Endothelial cell of umbilical vein (primary cell): ENCODE measurements at regions not wholly inside any gene's neighbourhood (a gene's known extent, or its start where the extent isn't known, plus 50 kb on each side); places are given as distances from the start of the nearest gene placed in this dataset.

Experiments used
- BruUV-seq: library from RNA; stranded (reverse); fragments of 400-500 nt; replicated peaks from 2 replicates; lab custom pipeline; 2021; lab: Mats Ljungman, UMichigan
- CTCF ChIA-PET: fragments of 300-600, 350-600 bp; sonication (Branson Sonifier 250); formaldehyde crosslinking; loops from one replicate; lab custom pipeline; 2021; ENCODE audit warnings: antibody characterized with exemption, inconsistent platforms; lab: Charles Lee
- POLR2A ChIA-PET: fragments of 300-600, 350-600 bp; sonication (Branson Sonifier 250); formaldehyde crosslinking; loops from one replicate; lab custom pipeline; 2021; ENCODE audit warnings: antibody characterized with exemption, inconsistent platforms; lab: Charles Lee
- DNase-seq: peaks from one replicate; pipeline ENCODE4 v3.0.0-alpha.2; 2011; ENCODE audit warnings: low read depth, low spot score
- FAIRE-seq: peaks from 2 replicates; lab custom pipeline; 2011; peaks lifted over from hg19 to GRCh38; lab: Jason Lieb, UNC
- H2AFZ ChIP-seq: 2 replicates; pipeline ENCODE4 v1.6.0; 2012; ENCODE audit warnings: low read depth, low read length, control low read depth, inconsistent platforms
- H3K27ac ChIP-seq: 2 replicates; pipeline ENCODE4 v1.5.1; 2011; ENCODE audit warnings: low read depth, mild to moderate bottlenecking, control low read depth, low read length, moderate library complexity; ENCODE audit not compliant: insufficient read depth
- H3K27me3 ChIP-seq, 2 experiments: 2 replicates each; pipeline versions ENCODE4 v1.6.0 to v1.6.1; 2011; ENCODE audit warnings: low read length in 2 of 2, mixed read lengths in 1 of 2; ENCODE audit not compliant: control insufficient read depth in 2 of 2, insufficient read depth in 2 of 2
- H3K36me3 ChIP-seq, 2 experiments: 2 replicates in 1 of 2; 3 replicates in 1 of 2; pipeline ENCODE4 v1.5.1; 2011; ENCODE audit warnings: low read length in 2 of 2, mild to moderate bottlenecking in 1 of 2, moderate library complexity in 1 of 2; ENCODE audit not compliant: control insufficient read depth in 2 of 2, insufficient read depth in 2 of 2; ENCODE audit errors: extremely low read depth in 1 of 2
- H3K4me1 ChIP-seq: 3 replicates; pipeline ENCODE4 v1.5.1; 2011; ENCODE audit warnings: mild to moderate bottlenecking, low read length; ENCODE audit not compliant: control insufficient read depth, insufficient read depth; ENCODE audit errors: extremely low read depth
- H3K4me2 ChIP-seq: 2 replicates; pipeline ENCODE4 v1.6.1; 2011; ENCODE audit warnings: low read length, control low read depth, mixed read lengths; ENCODE audit not compliant: insufficient read depth
- H3K4me3 ChIP-seq, 3 experiments: fragments of 200-600 bp in 1 of 3; sonication (generic), shearing (Covaris generic) in 1 of 3; replicated peaks in 1 of 3; 2 replicates each; pipeline ENCODE4 v1.5.1; 2011 to 2016; ENCODE audit warnings: control low read depth in 3 of 3, low read length in 3 of 3, mild to moderate bottlenecking in 2 of 3, inconsistent platforms in 1 of 3, low read depth in 1 of 3, moderate library complexity in 1 of 3; ENCODE audit not compliant: insufficient read depth in 1 of 3
- H3K79me2 ChIP-seq: 2 replicates; pipeline ENCODE4 v1.6.0; 2012; ENCODE audit warnings: low read length, inconsistent platforms; ENCODE audit not compliant: control insufficient read depth, insufficient read depth
- H3K9ac ChIP-seq: replicated peaks from 2 replicates; pipeline ENCODE3; 2011; ENCODE audit warnings: low read length, control low read depth; ENCODE audit not compliant: insufficient read depth; ENCODE audit errors: extremely low read depth
- H3K9me1 ChIP-seq: replicated peaks from 3 replicates; pipeline ENCODE4 v1.6.0; 2011; ENCODE audit warnings: mild to moderate bottlenecking, low read length; ENCODE audit not compliant: control insufficient read depth, insufficient read depth; ENCODE audit errors: extremely low read depth
- H3K9me3 ChIP-seq: replicated peaks from 2 replicates; pipeline ENCODE4 v1.5.1; 2012; ENCODE audit warnings: low read length, inconsistent platforms; ENCODE audit not compliant: control insufficient read depth, insufficient read depth
- H4K20me1 ChIP-seq: replicated peaks from 2 replicates; pipeline ENCODE3; 2011; ENCODE audit warnings: mild to moderate bottlenecking, low read length; ENCODE audit not compliant: control insufficient read depth, insufficient read depth; ENCODE audit errors: extremely low read depth
- EZH2 ChIP-seq: IDR thresholded peaks from 2 replicates; pipeline ENCODE4 v1.6.1; 2012; ENCODE audit warnings: borderline replicate concordance, low read depth, mild to moderate bottlenecking, moderate library complexity, low read length, inconsistent platforms; ENCODE audit not compliant: severe bottlenecking
- FOS ChIP-seq: IDR thresholded peaks from 2 replicates; pipeline ENCODE4 v1.6.1; 2011; ENCODE audit warnings: mild to moderate bottlenecking, low read length, moderate library complexity, borderline replicate concordance; ENCODE audit not compliant: insufficient read depth
- GATA2 ChIP-seq: IDR thresholded peaks from 2 replicates; pipeline ENCODE4 v1.7.0; 2011; ENCODE audit warnings: low read depth, mild to moderate bottlenecking, moderate library complexity, mixed read lengths, low read length; ENCODE audit not compliant: insufficient read length, insufficient read depth
- JUN ChIP-seq: IDR thresholded peaks from 2 replicates; pipeline ENCODE4 v1.6.1; 2011; ENCODE audit warnings: borderline replicate concordance, low read depth; ENCODE audit not compliant: insufficient read length, insufficient read depth
- MYC ChIP-seq: IDR thresholded peaks from one replicate; pipeline ENCODE4 v1.6.1; 2011; ENCODE audit warnings: mild to moderate bottlenecking, low read depth, low read length
- POLR2A ChIP-seq: IDR thresholded peaks from 2 replicates; pipeline ENCODE4 v1.6.1; 2012; ENCODE audit warnings: low read depth, mild to moderate bottlenecking, control low read depth, low read length
- POLR2AphosphoS5 ChIP-seq: IDR thresholded peaks from 2 replicates; pipeline ENCODE4 v1.6.1; 2012; ENCODE audit warnings: low read depth, mild to moderate bottlenecking, control low read depth, low read length, moderate library complexity; ENCODE audit not compliant: insufficient read depth
- dilution Hi-C: fragments of 300-500 bp; cut with MboI; formaldehyde crosslinking; loops from one replicate; pipeline ENCODE4 v1.15.0; 2019; ENCODE audit warnings: low sequenced_read_pairs; ENCODE audit not compliant: extremely low pct_ligation_motif_present
- intact Hi-C: fragments of 100-400 bp; cut with micrococcal nuclease; formaldehyde crosslinking; loops from one replicate; pipeline ENCODE4 v1.10.0; 2022
- TF ChIP-seq, protein P1 (sequence below): IDR thresholded peaks from 2 replicates; pipeline ENCODE4 v1.6.1; 2011; ENCODE audit not compliant: insufficient read depth, insufficient read length
- TF ChIP-seq, protein P2 (sequence below), 2 donors: IDR thresholded peaks; 1 replicate in 1 of 2; 2 replicates in 1 of 2; pipeline ENCODE4 v1.5.1; 2011; ENCODE audit warnings: low read length in 2 of 2, mild to moderate bottlenecking in 2 of 2, moderate library complexity in 2 of 2, control low read depth in 1 of 2, inconsistent platforms in 1 of 2, low read depth in 1 of 2; ENCODE audit not compliant: insufficient read depth in 1 of 2; ENCODE audit errors: extremely low read depth in 1 of 2

GRCh38 chr16:64864232-64864809 lies 257.5 kb downstream of the CDH11 start:
- no peak overlapping the region for H3K9ac ChIP-seq
- H3K79me2 ChIP-seq: no peaks in the 10 kb centered on the region
- H3K9me1 ChIP-seq: no peaks in the 10 kb centered on the region
- ChIA-PET CTCF (no interaction called here), POLR2A (no interaction called here)
- no TSS peak for BruUV-seq
- no peak overlapping the region for H3K4me3 ChIP-seq
- H3K36me3 ChIP-seq: no peaks in the 10 kb centered on the region
- H4K20me1 ChIP-seq: no peaks in the 10 kb centered on the region
- H3K27ac ChIP-seq: no peak overlapping the region
- dilution Hi-C loops (no loop called here), intact Hi-C loops (no loop called here)
- H3K4me1 ChIP-seq: no peaks in the 10 kb centered on the region
- no peak overlapping the region for H2AFZ ChIP-seq
- H3K27me3 ChIP-seq: no peaks in the 10 kb centered on the region
- no peak overlapping the region for H3K4me2 ChIP-seq
- FAIRE-seq: no peak
- DNase-seq: no peak
- no peaks in the 10 kb centered on the region for H3K9me3 ChIP-seq
- TF ChIP-seq POLR2AphosphoS5: no peak
- TF ChIP-seq EZH2: no peak
- no peak for TF ChIP-seq FOS
- TF ChIP-seq JUN: no peak
- TF ChIP-seq, protein P1, sequence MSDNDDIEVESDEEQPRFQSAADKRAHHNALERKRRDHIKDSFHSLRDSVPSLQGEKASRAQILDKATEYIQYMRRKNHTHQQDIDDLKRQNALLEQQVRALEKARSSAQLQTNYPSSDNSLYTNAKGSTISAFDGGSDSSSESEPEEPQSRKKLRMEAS: no peak
- no peak for TF ChIP-seq MYC
- TF ChIP-seq POLR2A: no peak
- TF ChIP-seq GATA2: no peak
- TF ChIP-seq, protein P2, sequence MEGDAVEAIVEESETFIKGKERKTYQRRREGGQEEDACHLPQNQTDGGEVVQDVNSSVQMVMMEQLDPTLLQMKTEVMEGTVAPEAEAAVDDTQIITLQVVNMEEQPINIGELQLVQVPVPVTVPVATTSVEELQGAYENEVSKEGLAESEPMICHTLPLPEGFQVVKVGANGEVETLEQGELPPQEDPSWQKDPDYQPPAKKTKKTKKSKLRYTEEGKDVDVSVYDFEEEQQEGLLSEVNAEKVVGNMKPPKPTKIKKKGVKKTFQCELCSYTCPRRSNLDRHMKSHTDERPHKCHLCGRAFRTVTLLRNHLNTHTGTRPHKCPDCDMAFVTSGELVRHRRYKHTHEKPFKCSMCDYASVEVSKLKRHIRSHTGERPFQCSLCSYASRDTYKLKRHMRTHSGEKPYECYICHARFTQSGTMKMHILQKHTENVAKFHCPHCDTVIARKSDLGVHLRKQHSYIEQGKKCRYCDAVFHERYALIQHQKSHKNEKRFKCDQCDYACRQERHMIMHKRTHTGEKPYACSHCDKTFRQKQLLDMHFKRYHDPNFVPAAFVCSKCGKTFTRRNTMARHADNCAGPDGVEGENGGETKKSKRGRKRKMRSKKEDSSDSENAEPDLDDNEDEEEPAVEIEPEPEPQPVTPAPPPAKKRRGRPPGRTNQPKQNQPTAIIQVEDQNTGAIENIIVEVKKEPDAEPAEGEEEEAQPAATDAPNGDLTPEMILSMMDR (IDR thresholded peaks at IDR 0.05; ENCODE audit: extremely low read depth in 1 of 2, insufficient read depth in 1 of 2, low read depth in 1 of 2, low read length in 2 of 2): no peak
